ENCODE measurements at regions not wholly inside any gene's neighbourhood (a gene's known extent, or its start where the extent isn't known, plus 50 kb on each side); places are given as distances from the start of the nearest gene placed in this dataset.

GRCh38 chr20:39245685-39246311 lies 283.7 kb downstream of the DHX35 start:
- TF ChIP-seq CTCF (IDR thresholded peaks at IDR 0.05; ENCODE audit: extremely low read depth in 1 of 2, insufficient read depth in 1 of 2, low read depth in 1 of 2, low read length in 2 of 2) (no peak), POLR2A (IDR thresholded peaks at IDR 0.05; ENCODE audit: low read depth, low read length) (no peak), MYC (IDR thresholded peaks at IDR 0.05; ENCODE audit: low read depth, low read length) (no peak), EZH2 (IDR thresholded peaks at IDR 0.05; ENCODE audit: borderline replicate concordance, low read depth, low read length, severe bottlenecking) (no peak), MAX (IDR thresholded peaks at IDR 0.05; ENCODE audit: insufficient read depth, insufficient read length) (no peak), FOS (IDR thresholded peaks at IDR 0.05; ENCODE audit: borderline replicate concordance, insufficient read depth, low read length) (no peak), GATA2 (IDR thresholded peaks at IDR 0.05; ENCODE audit: insufficient read depth, insufficient read length, low read depth, low read length) (no peak), POLR2AphosphoS5 (IDR thresholded peaks at IDR 0.05; ENCODE audit: insufficient read depth, low read depth, low read length) (no peak), JUN (IDR thresholded peaks at IDR 0.05; ENCODE audit: borderline replicate concordance, insufficient read depth, insufficient read length, low read depth) (no peak)
